HEK293 (cell line): ENCODE measurements at regions not wholly inside any gene's neighbourhood (a gene's known extent, or its start where the extent isn't known, plus 50 kb on each side); places are given as distances from the start of the nearest gene placed in this dataset.

ENCODE experiments used
- SALL2 ChIP-seq: fragments of 450-650 bp; formaldehyde crosslinking; IDR thresholded peaks from 2 replicates; pipeline ENCODE4 v1.5.0; 2017; ENCODE audit warnings: missing biosample characterization, mild to moderate bottlenecking, missing genetic modification characterization, borderline replicate concordance
- SP2 ChIP-seq: fragments of 450-650 bp; formaldehyde crosslinking; IDR thresholded peaks from 2 replicates; pipeline ENCODE4 v1.5.1; 2016; ENCODE audit warnings: missing biosample characterization, missing genetic modification characterization
- YY1 ChIP-seq: fragments of 450-650 bp; formaldehyde crosslinking; IDR thresholded peaks from 2 replicates; pipeline ENCODE4 v1.5.1; 2018; ENCODE audit warnings: missing biosample characterization, missing genetic modification characterization
- ZNF654 ChIP-seq: fragments of 450-650 bp; formaldehyde crosslinking; IDR thresholded peaks from 2 replicates; pipeline ENCODE4 v1.5.1; 2016; ENCODE audit warnings: low read depth, missing biosample characterization, missing genetic modification characterization
- ZNF658 ChIP-seq: fragments of 450-650 bp; formaldehyde crosslinking; IDR thresholded peaks from 2 replicates; pipeline ENCODE4; 2016; ENCODE audit warnings: missing biosample characterization, missing genetic modification characterization
- TF ChIP-seq, protein P1 (sequence below): fragments of 450-650 bp; formaldehyde crosslinking; conservative IDR thresholded peaks from 2 replicates; pipeline ENCODE4 v1.5.1; 2016; ENCODE audit warnings: low read depth, missing biosample characterization, missing genetic modification characterization
- TF ChIP-seq, protein P2 (sequence below): fragments of 450-650 bp; formaldehyde crosslinking; IDR thresholded peaks from 2 replicates; pipeline ENCODE4 v1.5.1; 2016; ENCODE audit warnings: missing biosample characterization, missing genetic modification characterization

DNA sequence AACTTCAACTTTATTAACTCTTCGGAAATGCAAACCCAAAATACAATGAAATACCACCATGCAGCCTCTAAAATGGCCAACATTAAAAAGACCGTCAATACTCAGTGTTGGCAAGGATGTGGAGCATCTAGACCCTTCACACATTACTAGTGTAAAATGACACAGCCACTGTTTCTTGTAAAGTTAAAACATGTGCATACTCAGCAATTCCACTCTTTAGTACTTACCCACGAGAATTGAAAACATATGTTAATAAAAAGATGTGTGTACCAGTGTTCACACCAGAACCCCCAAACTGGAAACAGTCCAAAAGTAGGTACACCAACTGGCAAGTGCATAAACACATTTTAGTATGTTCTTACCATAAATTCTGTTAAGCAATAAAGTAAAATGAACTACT lies 294.7 kb downstream of the PLK2 start:
- no peak for TF ChIP-seq SALL2
- TF ChIP-seq, protein P1, sequence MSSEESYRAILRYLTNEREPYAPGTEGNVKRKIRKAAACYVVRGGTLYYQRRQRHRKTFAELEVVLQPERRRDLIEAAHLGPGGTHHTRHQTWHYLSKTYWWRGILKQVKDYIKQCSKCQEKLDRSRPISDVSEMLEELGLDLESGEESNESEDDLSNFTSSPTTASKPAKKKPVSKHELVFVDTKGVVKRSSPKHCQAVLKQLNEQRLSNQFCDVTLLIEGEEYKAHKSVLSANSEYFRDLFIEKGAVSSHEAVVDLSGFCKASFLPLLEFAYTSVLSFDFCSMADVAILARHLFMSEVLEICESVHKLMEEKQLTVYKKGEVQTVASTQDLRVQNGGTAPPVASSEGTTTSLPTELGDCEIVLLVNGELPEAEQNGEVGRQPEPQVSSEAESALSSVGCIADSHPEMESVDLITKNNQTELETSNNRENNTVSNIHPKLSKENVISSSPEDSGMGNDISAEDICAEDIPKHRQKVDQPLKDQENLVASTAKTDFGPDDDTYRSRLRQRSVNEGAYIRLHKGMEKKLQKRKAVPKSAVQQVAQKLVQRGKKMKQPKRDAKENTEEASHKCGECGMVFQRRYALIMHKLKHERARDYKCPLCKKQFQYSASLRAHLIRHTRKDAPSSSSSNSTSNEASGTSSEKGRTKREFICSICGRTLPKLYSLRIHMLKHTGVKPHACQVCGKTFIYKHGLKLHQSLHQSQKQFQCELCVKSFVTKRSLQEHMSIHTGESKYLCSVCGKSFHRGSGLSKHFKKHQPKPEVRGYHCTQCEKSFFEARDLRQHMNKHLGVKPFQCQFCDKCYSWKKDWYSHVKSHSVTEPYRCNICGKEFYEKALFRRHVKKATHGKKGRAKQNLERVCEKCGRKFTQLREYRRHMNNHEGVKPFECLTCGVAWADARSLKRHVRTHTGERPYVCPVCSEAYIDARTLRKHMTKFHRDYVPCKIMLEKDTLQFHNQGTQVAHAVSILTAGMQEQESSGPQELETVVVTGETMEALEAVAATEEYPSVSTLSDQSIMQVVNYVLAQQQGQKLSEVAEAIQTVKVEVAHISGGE (tag by site-specific recombination): no peak
- no peak for TF ChIP-seq ZNF658 (tag by site-specific recombination)
- TF ChIP-seq SP2 (tag by site-specific recombination): no peak
- no peak for TF ChIP-seq ZNF654 (tag by site-specific recombination)
- TF ChIP-seq, protein P2, sequence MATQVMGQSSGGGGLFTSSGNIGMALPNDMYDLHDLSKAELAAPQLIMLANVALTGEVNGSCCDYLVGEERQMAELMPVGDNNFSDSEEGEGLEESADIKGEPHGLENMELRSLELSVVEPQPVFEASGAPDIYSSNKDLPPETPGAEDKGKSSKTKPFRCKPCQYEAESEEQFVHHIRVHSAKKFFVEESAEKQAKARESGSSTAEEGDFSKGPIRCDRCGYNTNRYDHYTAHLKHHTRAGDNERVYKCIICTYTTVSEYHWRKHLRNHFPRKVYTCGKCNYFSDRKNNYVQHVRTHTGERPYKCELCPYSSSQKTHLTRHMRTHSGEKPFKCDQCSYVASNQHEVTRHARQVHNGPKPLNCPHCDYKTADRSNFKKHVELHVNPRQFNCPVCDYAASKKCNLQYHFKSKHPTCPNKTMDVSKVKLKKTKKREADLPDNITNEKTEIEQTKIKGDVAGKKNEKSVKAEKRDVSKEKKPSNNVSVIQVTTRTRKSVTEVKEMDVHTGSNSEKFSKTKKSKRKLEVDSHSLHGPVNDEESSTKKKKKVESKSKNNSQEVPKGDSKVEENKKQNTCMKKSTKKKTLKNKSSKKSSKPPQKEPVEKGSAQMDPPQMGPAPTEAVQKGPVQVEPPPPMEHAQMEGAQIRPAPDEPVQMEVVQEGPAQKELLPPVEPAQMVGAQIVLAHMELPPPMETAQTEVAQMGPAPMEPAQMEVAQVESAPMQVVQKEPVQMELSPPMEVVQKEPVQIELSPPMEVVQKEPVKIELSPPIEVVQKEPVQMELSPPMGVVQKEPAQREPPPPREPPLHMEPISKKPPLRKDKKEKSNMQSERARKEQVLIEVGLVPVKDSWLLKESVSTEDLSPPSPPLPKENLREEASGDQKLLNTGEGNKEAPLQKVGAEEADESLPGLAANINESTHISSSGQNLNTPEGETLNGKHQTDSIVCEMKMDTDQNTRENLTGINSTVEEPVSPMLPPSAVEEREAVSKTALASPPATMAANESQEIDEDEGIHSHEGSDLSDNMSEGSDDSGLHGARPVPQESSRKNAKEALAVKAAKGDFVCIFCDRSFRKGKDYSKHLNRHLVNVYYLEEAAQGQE (tag by site-specific recombination): no peak
- TF ChIP-seq YY1 (tag by site-specific recombination): no peak
